MM.1S (cell line): ENCODE measurements at regions not wholly inside any gene's neighbourhood (a gene's known extent, or its start where the extent isn't known, plus 50 kb on each side); places are given as distances from the start of the nearest gene placed in this dataset.

Source experiments
- EZH2 ChIP-seq: fragments of 300-600 bp; sonication (generic); optimal IDR thresholded peaks from 2 replicates; pipeline ENCODE3; 2017; ENCODE audit warnings: low read depth, mild to moderate bottlenecking, antibody characterized with exemption, low read length, mixed read lengths
- TF ChIP-seq, protein P1 (sequence below): fragments of 300-600 bp; sonication (generic); IDR thresholded peaks from 2 replicates; pipeline ENCODE4 v1.5.1; 2016; ENCODE audit warnings: antibody characterized with exemption, low read length, mixed read lengths

DNA sequence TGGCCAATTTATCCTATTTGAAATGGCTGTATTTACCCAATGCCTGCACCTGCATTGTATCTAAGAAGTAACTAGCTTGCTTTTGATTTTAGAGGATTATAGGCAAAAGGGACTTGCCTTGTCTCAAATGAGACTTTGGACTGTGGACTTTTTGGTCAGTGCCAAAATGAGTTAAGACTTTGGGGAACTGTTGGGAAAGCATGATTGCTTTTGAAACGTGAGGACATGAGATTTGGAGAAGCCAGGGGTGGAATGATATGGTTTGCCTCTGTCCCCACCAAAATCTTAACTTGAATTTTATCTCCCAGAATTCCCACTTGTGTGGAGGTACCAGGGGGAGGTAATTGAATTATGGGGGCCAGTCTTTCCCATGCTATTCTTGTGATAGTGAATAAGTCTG is 1505.4 kb downstream of the SI start:
- TF ChIP-seq, protein P1, sequence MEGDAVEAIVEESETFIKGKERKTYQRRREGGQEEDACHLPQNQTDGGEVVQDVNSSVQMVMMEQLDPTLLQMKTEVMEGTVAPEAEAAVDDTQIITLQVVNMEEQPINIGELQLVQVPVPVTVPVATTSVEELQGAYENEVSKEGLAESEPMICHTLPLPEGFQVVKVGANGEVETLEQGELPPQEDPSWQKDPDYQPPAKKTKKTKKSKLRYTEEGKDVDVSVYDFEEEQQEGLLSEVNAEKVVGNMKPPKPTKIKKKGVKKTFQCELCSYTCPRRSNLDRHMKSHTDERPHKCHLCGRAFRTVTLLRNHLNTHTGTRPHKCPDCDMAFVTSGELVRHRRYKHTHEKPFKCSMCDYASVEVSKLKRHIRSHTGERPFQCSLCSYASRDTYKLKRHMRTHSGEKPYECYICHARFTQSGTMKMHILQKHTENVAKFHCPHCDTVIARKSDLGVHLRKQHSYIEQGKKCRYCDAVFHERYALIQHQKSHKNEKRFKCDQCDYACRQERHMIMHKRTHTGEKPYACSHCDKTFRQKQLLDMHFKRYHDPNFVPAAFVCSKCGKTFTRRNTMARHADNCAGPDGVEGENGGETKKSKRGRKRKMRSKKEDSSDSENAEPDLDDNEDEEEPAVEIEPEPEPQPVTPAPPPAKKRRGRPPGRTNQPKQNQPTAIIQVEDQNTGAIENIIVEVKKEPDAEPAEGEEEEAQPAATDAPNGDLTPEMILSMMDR = no peak
- no peak for TF ChIP-seq EZH2
